ENCODE measurements at regions not wholly inside any gene's neighbourhood (a gene's known extent, or its start where the extent isn't known, plus 50 kb on each side); places are given as distances from the start of the nearest gene placed in this dataset.
"Not testable (repeated sequence)": the region's sequence is repeated elsewhere in the genome, so short reads cannot be mapped to it uniquely, and the experiment has no call there.

DNA sequence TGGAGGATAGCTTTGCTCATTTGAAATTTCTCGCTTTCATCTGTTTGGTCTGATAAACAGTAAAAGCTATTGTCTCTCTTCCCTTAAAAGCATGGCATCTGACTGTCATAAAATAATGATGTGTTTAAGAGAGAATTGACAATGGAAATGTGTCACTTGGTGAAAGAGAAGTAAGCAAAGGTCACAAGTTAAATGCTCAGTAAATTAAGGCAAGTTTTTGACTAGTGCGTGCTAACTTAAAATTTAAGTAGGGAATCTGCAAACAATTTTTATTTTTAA, 161.6 kb upstream of the ANKRD50 start:
- DNase-seq, result no peak

DNA sequence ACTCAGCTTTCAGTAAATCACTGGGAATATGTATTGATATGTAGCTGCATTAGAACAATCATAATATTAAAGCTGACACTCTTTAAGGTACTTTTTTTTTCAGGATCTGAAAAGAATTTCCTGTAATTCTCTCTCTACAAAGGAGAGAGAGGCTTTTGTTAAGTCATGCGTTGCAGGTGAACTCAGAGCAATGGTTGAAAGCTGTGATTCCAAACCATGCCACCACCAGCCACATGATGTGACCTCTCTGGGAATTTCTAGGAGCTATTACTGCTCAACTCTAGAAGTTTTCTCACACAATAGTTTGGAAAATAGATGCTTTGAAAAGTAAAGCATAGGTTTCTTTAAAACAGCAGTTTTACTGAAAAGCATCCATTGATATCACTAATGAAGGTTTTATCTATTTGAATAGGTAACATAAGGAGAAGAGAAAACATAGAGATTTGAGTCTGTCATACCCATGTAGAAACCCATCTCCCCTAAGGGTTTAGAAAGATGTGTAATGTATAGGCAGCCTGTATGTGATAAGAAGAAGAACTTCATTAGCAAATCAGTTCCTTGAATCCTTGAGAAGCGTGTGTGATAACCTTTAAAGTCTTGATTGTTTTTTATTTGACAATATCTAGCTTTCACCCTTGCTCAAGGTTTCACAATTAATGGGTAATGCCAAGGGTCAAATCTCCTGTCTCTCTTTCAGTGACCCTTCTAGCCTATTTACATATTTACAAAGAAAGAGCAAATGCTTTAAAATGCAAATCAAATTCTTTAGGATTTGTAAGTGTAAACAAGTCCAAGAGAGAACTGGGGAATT, 161.0 kb upstream of the ANKRD50 start:
- DNase-seq, result no peak

DNA sequence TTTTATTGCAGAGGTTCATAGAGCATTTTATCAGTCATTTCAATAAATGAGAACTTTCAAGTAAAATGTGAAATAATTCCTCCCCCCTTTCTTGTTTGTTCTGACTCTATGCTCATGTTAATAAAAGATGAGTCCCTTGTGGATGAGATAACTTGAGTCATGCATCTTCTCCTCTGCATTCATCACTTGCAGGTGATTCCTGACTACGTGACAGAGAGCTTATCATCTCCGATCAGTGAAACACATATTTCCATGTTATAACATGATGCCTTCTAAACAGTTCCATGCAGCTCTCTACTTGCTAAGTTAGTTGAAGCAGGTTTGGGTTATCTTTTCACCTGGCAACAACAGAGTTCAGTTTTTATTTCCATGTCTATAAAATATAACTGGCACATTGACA, 160.1 kb upstream of the ANKRD50 start:
- DNase-seq, result no peak

DNA sequence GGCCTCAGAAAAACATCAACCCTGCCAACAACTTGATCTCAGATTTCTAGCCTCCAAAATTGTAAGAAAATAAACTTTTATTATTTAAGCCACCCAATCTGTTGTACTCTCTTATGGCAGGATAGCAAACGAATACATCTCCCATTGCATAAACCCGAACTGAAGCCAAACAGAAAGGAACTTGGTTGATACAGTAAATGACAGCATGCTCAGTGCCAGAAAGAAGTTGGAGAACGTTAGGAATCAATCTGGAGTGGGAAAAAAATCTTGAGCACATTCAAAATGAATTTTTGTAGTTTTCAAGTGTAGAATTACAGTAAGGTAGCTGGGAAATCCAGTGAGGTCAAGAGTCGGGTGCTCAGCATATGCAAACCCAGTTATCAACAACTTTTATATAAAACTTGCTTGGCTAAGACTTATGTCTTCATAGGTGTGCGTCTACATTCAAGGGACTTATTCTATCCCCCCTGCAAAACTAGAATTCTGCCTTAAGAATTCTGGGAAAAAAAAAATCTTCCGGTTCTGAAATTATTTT, 157.5 kb upstream of the ANKRD50 start:
- no peak for DNase-seq

DNA sequence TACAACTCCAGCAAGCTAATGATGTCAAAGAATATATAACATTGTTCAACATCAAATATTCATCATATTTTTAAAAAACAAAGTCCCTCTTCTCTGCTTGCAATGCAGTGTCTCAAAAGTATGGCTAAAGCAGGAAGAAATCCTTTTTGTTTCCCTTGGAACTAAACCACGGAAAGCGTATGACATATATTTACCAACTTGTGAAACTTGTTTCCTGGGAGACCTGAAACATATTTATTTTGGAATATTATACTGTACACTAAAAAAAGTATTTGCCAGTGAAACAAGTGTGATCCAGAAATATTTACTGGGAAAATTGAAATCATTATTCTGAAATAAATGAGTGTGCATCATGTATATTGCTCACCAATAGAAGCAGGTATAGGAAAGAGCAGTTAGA, 156.0 kb upstream of the ANKRD50 start:
- peak; percentile 28 for DNase-seq

DNA sequence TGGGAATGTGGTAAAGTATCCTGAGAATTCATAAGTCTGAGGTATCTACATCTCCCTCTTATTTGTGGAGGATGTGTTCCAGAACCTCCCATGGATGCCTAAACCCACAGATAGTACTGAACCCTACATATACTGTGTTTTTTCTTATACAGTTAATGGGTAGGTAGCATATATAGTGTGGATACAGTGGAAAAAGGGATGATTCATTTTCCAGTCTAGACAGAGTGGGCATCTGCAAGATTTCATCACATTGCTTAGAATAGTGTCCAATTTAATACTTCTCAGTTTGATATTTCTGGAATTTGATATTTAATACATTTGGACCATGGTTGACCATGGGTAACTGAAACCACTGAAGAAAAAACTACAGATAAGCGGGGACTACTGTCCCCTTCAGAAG, 155.0 kb upstream of the ANKRD50 start:
- peak; percentile 69 for DNase-seq

DNA sequence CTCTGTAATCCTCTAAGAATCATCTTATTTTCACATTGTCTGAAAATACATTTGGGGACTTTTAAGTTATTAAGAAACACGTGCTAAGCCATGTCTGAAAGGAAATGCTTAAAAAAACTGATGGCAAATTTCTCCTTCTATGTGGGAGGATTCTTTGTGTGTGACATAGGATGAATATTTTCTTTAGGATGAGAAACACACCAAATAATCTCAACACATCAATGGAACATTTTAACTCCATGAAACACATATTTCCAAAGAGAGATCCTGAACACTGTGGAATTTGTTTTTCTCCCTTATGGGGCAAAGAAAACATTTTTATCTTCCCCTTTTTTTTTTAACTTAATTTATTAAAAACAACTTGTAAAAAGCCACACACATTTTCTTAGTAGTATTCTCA, 153.8 kb upstream of the ANKRD50 start:
- DNase-seq, result peak; percentile 85

DNA sequence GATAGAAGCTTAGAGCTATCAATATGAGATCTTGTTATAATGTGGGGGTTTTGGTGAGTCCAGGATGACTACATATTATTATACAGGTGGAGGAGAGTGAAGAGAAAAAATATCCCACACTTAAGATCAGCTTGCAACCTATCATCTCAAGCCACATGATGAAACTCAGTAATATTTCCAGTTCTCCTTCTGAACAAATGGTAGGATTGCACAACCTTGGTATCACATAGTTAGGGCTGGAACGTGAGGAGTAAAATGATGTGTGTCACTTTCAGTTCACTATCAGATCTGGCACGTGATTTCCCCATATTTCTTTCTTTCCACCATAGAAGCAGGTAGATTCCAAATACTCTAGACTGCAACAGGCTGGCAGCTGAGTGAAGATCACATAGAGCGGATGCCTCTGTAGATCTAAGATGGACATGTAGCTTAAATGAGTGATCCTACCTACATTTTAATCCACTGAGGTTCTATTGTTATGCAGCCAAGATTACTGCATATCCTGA, 150.6 kb upstream of the ANKRD50 start:
- DNase-seq, result no peak

DNA sequence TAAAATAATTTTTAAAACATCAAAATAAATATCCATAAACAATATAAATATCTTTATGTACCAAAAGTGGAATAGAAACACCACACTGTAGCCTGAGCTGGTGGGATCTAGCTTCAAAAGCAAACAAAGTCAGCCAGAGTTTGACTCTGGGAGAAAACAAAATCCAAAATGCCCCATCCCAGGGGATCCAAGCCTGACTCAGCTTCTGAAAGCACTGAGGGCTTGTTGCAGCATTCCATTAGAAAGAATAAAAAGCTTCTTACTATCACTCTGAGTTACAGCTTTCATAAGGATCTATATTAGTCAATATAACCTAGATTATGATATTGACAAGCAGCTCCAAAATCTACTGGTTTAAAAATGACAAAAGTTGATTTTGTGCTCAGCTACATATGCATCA, 149.7 kb upstream of the ANKRD50 start:
- DNase-seq, result peak; percentile 69

DNA sequence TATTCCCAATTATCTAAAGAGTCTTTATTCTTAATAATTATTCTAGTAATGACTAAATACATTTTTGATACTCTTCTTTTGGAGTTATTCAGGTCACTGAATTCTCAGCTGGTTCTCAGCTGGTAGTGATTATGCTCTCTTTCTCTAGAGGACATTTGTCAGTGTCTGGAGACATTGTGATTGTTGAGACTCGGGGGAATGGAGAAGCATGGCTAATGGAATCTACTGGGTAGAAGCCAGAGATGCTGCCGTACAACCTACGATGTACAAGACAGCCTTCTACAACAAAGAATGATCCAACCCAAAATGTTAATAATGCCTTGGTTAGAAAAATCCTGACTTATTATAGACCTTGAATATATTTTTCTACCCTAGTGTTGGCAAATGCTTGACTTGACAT, 149.2 kb upstream of the ANKRD50 start:
- peak; percentile 75 for DNase-seq

DNA sequence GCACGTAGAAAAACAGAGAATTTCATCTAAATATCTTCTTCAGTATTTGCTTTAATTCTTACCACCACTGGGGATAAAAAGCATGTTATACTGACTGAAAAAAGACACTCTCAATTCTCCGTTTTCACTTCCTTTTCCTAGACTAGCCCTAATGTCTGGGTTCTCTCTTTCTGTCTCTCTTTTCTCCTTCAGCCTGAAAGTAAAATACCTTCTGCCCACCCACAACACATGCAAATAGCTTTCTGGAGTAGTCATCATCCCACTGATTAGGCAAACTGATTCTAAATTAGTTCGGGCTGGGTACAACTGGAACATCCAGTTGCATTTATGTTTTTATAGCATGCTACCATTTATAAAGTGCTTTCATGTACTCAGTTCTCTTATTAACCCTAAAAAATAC, 142.4 kb upstream of the ANKRD50 start:
- DNase-seq, result peak; percentile 12

DNA sequence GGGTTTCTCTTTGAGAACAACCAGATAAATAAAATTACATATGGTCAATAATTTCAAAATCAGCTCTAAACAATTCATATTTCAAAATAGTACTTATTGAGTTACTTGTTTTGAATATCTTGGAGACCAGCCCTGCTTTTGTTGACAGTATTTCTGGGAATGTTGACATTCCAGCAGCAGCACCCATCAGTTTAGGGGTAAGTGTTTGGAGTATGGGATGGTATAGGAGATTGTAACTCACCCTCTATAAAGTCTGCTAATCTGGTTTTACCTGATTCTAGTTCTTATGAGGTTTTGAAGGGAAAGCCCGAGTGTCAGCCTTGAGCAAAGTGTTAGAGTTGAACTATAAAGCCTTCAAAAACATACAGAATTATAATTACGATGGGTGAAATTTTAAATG, 139.2 kb upstream of the ANKRD50 start:
- no peak for DNase-seq

DNA sequence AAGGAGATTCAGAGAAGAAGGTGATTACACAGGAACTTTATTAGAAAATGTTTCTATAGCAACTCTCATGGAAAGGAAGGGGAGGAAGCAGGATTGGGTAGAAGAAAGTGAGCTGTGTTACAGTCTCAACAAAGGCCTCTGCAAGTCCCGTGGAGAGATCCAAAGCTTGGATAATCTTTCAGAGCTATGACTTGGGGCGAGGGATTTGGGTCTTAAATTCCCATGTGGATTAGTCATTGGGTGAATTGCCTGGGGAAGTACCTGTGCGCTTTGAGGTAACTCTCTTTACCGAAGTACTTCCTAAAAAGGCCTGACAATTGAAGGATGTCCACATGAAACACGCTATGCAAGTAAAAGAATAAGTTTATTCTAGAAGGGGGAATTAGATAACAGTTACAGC, 133.8 kb upstream of the ANKRD50 start:
- DNase-seq, result no peak

DNA sequence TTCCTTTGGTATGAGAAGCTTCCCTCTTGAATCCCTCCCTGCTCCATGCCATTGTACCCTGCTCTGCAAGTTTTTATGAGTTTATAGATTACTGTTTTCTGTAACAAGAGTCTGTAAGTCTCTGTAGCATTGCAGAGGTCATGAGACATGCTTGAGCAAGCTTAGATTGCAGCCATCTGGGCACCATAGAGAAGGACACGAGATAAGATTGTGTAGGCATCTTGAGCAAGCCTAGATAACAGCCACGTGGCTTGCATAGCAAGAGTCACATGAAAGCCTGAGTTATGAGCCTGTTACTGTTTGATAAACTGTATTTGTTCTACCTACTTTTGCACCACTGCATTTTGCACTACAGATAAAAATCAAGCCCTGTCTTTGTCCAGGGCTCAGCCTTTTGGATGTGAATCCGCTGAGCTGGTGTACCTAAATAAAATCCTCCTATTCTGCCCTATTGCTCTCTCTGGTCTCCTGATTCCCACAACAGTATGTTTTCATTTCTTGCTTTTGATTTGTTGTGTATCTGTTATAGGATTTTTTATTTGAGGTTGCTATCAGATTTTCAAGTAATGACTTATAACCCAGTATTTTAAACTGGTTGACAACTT, 127.4 kb upstream of the ANKRD50 start:
- DNase-seq, result no peak

DNA sequence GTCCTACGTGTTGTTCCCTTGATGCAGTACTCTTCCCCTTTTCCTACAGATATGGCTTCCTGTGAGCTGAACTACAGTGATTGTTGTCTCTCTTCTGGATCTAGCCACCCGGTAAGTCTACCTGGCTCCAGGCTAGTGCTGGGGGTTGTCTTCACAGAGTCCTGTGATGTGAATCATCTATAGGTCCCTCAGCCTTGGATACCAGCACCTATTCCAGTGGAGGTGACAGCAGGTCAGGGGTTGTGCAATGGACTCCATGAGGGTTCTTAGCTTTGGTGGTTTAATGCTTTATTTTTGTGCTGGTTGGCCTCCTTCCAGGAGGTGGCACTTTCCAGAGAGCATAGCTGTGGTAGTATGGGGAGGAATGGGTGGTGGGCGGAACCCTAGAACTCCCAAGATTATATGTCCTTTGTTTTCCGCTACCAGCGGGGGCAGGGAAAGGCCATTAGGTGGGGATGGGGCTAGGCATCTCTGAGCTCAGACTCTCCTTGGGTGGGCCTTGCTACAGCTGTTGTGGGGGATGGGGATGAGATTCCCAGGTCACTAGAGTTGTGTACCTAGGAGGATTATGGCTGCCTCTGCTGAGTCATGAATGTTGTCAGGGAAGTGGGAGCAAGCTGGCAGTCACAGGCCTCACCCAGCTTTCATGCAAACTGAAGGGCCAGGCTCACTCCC, 121.4 kb upstream of the ANKRD50 start:
- no peak for DNase-seq

DNA sequence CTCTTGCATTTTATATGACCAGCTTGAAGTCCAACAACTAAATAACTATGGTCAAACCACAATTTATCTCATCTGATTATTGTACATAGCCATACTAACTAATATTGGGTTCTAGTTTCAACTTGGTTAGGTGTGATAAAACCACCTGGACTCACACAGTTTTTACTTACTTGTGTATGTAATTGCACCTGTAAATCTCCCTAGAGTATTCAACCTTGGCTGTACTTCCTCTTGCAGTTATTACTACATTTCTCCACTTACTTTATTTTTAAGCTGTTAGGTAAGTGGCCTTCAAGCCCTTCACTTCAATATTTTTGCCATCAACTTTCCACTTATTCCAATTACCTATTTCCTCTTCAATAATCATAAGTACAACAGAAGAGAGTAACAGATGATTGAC, 115.8 kb upstream of the ANKRD50 start:
- DNase-seq, result no peak

DNA sequence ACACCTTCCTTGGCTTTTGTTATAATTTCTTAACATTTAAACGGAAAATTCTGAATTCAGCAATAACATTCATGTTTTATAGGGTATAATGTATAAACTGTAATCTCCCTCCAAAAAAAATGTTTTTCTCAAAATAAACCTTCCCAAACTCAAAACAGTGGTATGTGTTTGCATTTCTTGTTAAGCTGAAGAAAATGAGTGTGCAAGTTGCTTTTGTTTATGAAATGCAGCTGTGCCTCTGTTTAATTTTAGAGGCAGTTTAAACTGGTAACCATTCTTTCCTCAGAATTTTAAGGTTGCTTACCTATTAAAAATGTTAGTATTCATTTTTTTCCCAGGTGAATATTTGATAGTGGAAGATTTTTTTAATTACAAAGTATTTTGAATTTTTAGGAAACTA, 105.0 kb upstream of the ANKRD50 start:
- DNase-seq, result no peak

DNA sequence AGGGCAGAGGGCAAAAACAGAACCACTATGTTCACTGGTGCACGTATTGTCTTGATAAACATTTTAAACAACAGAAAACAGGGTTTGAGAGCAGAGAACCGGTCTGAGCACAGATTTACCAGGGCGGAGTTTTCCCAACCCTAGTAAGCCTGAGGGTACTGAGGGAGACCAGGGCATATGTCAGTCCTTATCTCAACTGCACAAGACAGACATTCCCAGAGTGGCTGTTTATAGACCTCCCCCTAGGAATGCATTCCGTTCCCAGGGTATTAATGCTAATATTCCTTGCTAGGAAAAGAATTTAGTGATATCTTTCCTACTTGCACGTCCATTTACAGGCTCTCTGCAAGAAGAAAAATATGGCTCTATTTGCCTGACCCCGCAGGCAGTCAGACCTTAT, 99.7 kb upstream of the ANKRD50 start:
- not testable (repeated sequence) for DNase-seq

DNA sequence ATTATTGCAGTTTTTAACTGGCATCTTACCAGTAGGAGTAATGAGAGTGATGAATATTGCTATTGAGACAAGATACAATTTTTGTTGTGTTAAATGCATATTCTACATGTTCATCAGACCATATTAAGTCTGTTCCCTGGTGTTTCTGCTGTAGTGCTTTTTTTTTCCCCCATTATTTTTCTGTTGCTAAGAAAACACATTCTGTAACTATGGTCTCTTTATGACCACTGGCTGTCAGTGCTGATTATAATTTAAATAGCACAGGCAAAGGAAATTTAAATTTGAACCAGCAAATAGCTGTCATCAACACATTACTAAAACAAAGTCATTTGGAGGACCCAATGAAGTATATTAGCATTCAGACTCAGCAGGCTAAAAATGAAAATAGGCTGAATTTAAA, 98.3 kb upstream of the ANKRD50 start:
- no peak for DNase-seq

DNA sequence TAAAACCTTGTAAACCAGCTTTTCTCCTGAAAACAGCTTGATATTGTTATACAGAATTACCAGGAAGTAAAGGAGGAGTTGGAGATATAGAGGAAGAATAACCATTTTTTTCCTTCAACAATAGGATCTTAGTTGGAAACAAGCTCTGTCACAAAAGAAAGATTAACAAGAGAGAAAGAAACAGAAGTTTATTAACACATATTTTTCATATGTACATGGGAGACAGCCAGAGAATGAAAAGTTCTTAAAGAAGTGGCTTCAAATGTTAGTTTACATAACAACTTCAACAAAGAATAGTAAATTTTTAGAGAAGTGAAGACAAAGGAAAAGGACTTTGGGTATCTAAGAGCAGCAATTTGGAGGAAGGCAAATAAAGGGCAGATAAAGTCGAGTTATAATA, 94.9 kb upstream of the ANKRD50 start:
- no peak for DNase-seq

DNA sequence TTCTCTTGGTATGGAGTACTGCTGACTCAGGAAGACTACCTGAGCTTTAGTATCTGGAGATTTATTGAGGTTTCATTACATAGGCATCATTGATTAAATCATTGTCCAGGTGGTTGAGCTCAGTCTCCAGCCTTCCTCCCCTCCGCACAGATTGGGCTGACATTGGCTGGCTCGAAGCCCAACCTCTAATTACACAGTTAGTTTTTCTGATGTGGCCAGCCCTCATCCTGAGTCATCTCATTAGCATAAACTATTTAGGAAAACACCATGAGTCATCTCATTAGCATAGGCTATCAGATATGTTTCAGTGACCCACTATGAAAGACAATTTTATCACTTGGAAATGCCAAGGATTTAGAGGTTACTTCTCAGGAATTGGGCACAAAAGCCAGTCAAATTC, 93.9 kb upstream of the ANKRD50 start:
- peak; percentile 29 for DNase-seq

DNA sequence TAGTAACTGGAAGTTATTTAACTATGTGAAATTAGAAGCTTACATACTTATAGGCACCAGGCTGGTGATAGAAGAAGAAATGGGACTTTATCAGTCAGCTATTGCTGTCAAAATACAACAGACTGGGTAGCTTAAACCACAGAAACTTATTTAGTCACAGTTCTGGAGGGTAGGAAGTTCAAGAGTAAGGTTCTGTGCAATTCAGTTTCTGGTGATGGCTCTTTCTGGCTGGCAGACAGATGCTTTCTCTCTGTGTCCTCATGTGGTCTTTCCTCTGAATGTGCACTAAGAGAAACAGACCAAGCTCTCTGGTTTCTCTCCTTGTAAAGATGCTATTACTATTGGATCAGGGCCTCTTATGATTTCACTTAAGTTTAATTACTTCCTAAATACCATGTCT, 92.1 kb upstream of the ANKRD50 start:
- DNase-seq, result no peak

DNA sequence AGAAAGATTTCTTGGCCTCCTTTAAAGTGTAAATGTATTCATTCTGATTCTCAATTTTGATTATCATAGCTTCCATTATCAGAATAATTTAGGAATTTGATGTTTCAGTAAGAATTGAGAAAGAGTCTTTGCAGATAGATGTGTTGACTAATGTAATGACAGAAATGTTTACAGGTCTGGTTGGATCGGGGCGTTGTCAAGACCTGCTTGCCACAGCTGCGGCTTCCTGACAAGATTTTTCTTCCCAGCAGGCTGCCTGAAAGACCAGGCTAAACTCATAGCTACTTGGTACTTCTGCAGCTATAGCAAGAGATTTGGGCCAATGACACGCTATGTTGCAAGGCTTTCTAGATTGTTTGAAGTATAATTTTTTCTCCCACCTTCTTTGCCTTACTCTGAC, 91.5 kb upstream of the ANKRD50 start:
- no peak for DNase-seq

DNA sequence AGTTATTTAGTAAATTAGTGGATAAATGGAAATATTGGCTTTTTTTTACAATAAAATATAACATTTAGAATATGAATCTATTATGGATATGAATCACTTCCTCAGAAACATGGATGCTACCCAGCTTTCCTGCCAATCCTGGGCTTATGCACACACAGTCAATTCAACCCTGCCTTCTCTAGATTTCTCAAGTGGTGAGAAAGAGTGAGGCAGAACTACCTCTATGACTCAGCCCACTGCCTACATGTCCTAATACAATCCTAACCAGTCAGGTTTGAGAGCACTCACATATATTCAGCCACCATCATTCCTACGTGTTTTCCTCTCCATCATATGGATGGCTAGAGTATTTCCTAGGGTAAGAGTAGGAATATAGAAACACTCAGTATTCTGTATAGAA, 91.1 kb upstream of the ANKRD50 start:
- peak; percentile 25 for DNase-seq
